ENCODE measurements at regions not wholly inside any gene's neighbourhood (a gene's known extent, or its start where the extent isn't known, plus 50 kb on each side); places are given as distances from the start of the nearest gene placed in this dataset.
A peak's percentile ranks its signal among the peaks of the same experiment; 100 is the strongest.
"Not testable (repeated sequence)": the region's sequence is repeated elsewhere in the genome, so short reads cannot be mapped to it uniquely, and the experiment has no call there.

DNA sequence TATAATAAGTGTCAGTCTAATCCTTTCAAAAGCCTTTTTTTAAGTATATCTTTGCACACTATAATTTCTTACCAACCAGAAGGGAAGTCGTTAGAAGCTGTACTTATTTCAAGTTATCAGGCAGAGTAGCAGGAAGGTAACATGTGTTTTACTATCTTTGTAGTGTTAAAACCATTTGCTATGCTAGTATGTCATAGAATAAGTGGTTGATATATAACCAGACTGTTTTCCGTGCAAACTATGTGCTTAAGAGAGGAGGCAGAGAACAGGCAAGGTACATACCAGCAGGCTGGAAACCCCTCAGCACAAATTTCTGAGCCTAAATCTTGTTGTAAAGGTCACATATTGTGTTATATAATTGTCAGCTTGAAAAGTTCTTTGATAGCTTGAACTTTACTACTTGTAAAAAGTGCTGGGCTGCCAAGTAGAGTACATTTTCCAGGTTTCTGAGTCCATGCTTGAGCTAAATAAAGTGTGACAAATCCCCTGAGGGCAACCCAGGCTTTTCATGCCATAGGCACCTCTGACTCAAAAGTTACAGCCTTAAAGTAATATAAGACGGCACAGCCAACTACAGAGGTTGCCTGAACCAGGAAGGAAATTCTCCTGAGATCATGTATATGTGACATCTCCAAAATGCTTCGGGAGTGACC is 1297.4 kb downstream of the PCDH9 start:
- no peaks in the 10 kb centered on the region for H3K4me1 ChIP-seq
- DNase-seq, result no peak
- no peak overlapping the region for H3K4me3 ChIP-seq
- no peak for TF ChIP-seq POLR2A (IDR thresholded peaks at IDR 0.05)
- TF ChIP-seq, protein P1, sequence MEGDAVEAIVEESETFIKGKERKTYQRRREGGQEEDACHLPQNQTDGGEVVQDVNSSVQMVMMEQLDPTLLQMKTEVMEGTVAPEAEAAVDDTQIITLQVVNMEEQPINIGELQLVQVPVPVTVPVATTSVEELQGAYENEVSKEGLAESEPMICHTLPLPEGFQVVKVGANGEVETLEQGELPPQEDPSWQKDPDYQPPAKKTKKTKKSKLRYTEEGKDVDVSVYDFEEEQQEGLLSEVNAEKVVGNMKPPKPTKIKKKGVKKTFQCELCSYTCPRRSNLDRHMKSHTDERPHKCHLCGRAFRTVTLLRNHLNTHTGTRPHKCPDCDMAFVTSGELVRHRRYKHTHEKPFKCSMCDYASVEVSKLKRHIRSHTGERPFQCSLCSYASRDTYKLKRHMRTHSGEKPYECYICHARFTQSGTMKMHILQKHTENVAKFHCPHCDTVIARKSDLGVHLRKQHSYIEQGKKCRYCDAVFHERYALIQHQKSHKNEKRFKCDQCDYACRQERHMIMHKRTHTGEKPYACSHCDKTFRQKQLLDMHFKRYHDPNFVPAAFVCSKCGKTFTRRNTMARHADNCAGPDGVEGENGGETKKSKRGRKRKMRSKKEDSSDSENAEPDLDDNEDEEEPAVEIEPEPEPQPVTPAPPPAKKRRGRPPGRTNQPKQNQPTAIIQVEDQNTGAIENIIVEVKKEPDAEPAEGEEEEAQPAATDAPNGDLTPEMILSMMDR (IDR thresholded peaks at IDR 0.05), result no peak
- H3K36me3 ChIP-seq (replicated peaks in 1 of 2; ENCODE audit: insufficient read depth in 1 of 2, low read depth in 2 of 2), result no peaks in the 10 kb centered on the region
- 44 to 51% methylated on average over 4 of the region's 4 CpGs for WGBS, 2 donors
- H3K27me3 ChIP-seq, result no peaks in the 10 kb centered on the region
- H3K9me3 ChIP-seq, result no peaks in the 10 kb centered on the region
- no peak overlapping the region for H3K27ac ChIP-seq
- intact Hi-C loops (cut with DNase I), result no loop called here
- no peak for ATAC-seq

DNA sequence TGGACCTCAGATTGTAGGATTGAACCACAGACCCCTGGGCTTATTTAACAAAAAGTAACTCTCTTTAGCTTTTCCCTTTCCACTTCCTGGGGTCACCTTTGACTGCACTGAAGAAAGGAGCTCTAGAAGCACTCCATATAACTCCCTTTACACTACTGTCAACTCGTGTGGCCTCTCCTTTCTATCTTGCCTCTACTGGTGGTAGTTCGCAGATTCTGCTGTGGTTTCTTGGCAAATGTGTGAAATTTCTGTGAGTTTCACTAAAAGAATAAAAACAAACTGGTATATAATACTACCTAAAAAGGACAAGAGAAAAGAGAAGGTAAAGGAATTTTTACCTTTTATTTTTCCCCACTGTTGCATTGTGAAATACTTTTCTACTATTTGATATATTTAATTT is 1298.1 kb downstream of the PCDH9 start:
- Histone ChIP-seq H3K9me3 (no peaks in the 10 kb centered on the region), H3K4me3 (no peak overlapping the region), H3K27me3 (no peaks in the 10 kb centered on the region), H3K27ac (no peak overlapping the region), H3K36me3 (replicated peaks in 1 of 2; ENCODE audit: insufficient read depth in 1 of 2, low read depth in 2 of 2) (no peaks in the 10 kb centered on the region), H3K4me1 (peaks cover 2% of the 10 kb centered on the region)
- intact Hi-C loops (cut with DNase I), result no loop called here
- WGBS, 2 donors, result 65 to 72% methylated on average over 2 of the region's 2 CpGs
- TF ChIP-seq POLR2A (IDR thresholded peaks at IDR 0.05), result no peak
- TF ChIP-seq, protein P1 (IDR thresholded peaks at IDR 0.05), result no peak
- no peak for DNase-seq
- ATAC-seq, result no peak

DNA sequence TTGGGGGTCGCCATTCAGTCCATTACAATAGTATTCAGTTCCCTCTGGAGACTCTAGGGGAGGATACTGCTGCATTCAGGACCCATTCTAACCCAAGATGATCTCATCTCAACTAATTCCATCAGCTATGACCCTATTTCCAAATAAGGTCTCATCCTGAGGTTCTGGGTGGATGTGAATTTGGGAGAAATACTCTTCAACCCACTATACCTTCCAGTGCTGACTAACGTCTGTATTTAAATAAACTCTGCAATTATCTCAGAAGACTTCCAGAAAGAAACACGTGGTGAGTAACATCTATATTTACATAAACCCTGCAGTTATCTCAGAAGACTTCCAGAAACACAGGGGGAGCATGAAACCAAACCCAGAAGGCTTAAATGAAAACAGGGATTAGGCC is 1300.7 kb downstream of the PCDH9 start:
- Histone ChIP-seq H3K9me3 (no peaks in the 10 kb centered on the region), H3K4me3 (no peak overlapping the region), H3K4me1 (peaks cover 9% of the 10 kb centered on the region), H3K27me3 (no peaks in the 10 kb centered on the region), H3K27ac (no peak overlapping the region), H3K36me3 (replicated peaks in 1 of 2; ENCODE audit: insufficient read depth in 1 of 2, low read depth in 2 of 2) (no peaks in the 10 kb centered on the region)
- no peak for TF ChIP-seq POLR2A (IDR thresholded peaks at IDR 0.05)
- TF ChIP-seq, protein P1 (IDR thresholded peaks at IDR 0.05), result no peak
- no peak for DNase-seq
- WGBS, 2 donors, result 58 to 78% methylated on average over 3 of the region's 3 CpGs
- intact Hi-C loops (cut with DNase I), result no loop called here
- ATAC-seq, result no peak

DNA sequence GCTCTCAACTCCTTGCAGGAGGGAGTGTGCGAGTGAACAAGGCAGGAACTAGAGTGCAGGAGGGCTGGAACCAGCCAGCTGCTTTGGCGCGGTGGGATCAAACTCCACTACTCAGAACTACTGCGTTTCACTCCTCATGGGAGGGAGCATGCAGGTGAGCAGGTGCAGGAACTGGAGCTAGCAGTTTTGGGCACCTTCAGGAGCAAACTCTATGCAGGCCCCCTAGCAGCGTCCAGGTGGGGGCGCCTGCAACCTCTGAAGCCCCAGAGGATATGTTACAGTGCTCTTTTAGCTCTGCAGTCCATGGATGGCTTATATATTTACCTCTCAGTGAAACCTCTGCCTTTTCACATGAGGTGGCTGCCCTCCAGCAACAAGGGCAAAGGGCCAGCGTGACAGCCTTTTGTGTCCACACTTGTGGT is 1303.4 kb downstream of the PCDH9 start:
- peak; percentile 71 for ATAC-seq
- Histone ChIP-seq H3K9me3 (no peaks in the 10 kb centered on the region), H3K4me3 (no peak overlapping the region), H3K27me3 (no peaks in the 10 kb centered on the region), H3K4me1 (peaks cover 9% of the 10 kb centered on the region), H3K36me3 (replicated peaks in 1 of 2; ENCODE audit: insufficient read depth in 1 of 2, low read depth in 2 of 2) (no peaks in the 10 kb centered on the region), H3K27ac (no peak overlapping the region)
- intact Hi-C loops (cut with DNase I), result no loop called here
- WGBS, 2 donors, result 1 to 5% methylated on average over 7 of the region's 7 CpGs
- DNase-seq, result peak; percentile 24 to 60 (median 33)
- TF ChIP-seq, protein P1 (IDR thresholded peaks at IDR 0.05), result peak in 4 of 7 experiments; percentile 24 to 36 (median 29)
- no peak for TF ChIP-seq POLR2A (IDR thresholded peaks at IDR 0.05)

DNA sequence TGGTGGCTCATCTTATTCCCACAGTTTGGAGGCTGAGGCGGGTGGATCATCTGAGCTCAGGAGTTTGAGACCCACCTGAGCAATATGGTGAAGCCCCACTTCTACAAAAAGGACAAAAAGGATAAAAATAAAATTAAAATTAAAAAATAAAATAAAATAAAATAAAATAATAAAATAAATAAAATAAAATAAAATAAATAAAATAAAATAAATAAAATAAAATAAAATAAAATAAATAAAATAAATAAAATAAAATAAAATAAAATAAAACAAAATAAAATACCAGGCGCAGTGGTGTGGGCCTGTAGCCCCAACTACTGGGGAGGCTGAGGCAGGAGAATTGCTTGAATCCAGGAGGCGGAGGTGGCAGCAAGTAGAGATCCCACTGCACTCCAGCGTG is 1307.3 kb downstream of the PCDH9 start:
- intact Hi-C loops (cut with DNase I), result not testable (repeated sequence)

More for the DNA sequence above, 1307.3 kb downstream of the PCDH9 start:
- not testable (repeated sequence) for H3K27ac ChIP-seq; ATAC-seq; H3K4me3 ChIP-seq; H3K4me1 ChIP-seq; H3K36me3 ChIP-seq (replicated peaks in 1 of 2; ENCODE audit: insufficient read depth in 1 of 2, low read depth in 2 of 2); H3K27me3 ChIP-seq; DNase-seq; H3K9me3 ChIP-seq
- 68 to 73% methylated on average over 4 of the region's 4 CpGs for WGBS, 2 donors
